GM18526 (cell line): ENCODE measurements at regions not wholly inside any gene's neighbourhood (a gene's known extent, or its start where the extent isn't known, plus 50 kb on each side); places are given as distances from the start of the nearest gene placed in this dataset.

Source experiments
- POLR2A ChIP-seq: IDR thresholded peaks from 3 replicates; pipeline ENCODE4 v1.6.1; 2011; ENCODE audit not compliant: insufficient read length; ENCODE audit errors: extremely low read depth

GRCh38 chr14:71610149-71610548, 322.1 kb upstream of the RGS6 start:
- TF ChIP-seq POLR2A, result no peak

GRCh38 chr14:71610797-71611196, 321.4 kb upstream of the RGS6 start:
- TF ChIP-seq POLR2A, result no peak

GRCh38 chr14:71613168-71613567, 319.1 kb upstream of the RGS6 start:
- no peak for TF ChIP-seq POLR2A

GRCh38 chr14:71616013-71616412, 316.2 kb upstream of the RGS6 start:
- TF ChIP-seq POLR2A, result no peak

DNA sequence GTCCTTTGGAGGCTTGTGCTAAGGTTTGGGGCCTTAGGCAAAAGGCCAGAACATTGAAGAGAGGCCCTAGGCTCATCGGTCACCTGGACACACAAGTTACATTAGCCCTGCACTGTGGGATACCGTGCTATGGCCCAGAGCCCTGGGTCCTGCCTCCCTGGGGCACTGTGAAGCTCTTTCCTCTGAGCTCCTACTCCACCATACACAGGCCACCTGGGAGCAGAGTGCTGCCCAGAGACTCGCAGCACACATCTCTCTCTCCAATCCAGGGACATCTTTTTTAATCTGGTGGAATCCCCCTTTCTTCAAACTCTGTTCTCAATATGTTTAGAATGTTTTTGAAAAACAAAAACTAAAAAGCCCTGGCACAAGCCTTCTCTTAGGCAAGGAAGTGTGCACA, 314.2 kb upstream of the RGS6 start:
- no peak for TF ChIP-seq POLR2A

DNA sequence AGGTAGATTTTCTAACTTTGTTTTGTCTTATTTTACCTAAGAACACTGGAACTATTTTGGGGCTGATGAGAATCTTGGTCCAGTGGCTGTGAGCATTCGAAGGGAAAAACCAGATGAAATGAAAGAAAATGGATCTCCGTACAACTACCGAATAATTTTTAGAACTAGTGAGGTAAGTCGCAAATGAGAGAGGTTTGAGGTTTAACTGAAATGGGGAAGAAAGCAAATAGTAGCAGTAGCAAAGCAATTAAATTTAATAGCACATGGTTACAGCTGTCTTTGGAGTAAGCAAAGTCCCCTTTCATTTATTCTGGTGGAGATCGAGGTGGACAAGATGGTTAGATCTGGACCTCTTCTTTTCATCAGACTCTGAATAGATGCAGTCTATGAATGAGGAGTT, 313.5 kb upstream of the RGS6 start:
- TF ChIP-seq POLR2A, result no peak

GRCh38 chr14:71619472-71619871, 312.8 kb upstream of the RGS6 start:
- no peak for TF ChIP-seq POLR2A

GRCh38 chr14:71620401-71620800, 311.8 kb upstream of the RGS6 start:
- TF ChIP-seq POLR2A, result no peak

GRCh38 chr14:71621276-71621675, 311.0 kb upstream of the RGS6 start:
- TF ChIP-seq POLR2A, result no peak

DNA sequence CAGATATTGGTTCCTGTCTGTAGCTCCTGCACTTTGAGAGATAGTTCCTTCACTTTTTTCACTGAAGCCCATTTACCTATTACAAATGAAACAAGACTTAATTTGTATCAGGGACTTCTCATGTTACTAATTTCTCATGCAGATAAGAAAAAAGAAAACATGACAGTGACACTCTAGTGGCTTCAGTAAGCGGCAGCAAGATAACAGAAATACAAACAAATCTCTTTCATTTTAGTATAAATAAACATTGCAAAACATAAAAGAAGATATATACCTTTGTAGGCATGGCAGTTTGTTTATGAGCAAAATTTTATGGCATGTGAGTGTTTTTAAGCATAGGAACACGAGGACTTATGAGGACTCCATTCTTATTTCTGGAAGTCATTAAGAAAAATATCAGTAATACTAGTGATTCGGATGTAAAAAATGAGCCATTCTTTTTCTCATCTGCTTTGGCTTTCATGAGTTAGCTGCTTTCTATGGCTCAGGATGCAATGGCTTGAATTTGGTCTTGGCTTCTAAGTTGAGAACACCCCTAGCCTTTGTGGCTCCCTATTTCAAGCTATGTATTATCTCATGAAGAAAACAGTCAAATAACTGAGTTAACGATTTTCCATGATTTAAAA, 310.1 kb upstream of the RGS6 start:
- no peak for TF ChIP-seq POLR2A

GRCh38 chr14:71623939-71624338, 308.3 kb upstream of the RGS6 start:
- TF ChIP-seq POLR2A, result no peak

GRCh38 chr14:71625175-71625574, 307.1 kb upstream of the RGS6 start:
- no peak for TF ChIP-seq POLR2A

- no peak for TF ChIP-seq POLR2A
Observed at GRCh38 chr14:71625891-71626701, 306.1 kb upstream of the RGS6 start.

- TF ChIP-seq POLR2A, result no peak
Observed at GRCh38 chr14:71628433-71628832, 303.8 kb upstream of the RGS6 start.

DNA sequence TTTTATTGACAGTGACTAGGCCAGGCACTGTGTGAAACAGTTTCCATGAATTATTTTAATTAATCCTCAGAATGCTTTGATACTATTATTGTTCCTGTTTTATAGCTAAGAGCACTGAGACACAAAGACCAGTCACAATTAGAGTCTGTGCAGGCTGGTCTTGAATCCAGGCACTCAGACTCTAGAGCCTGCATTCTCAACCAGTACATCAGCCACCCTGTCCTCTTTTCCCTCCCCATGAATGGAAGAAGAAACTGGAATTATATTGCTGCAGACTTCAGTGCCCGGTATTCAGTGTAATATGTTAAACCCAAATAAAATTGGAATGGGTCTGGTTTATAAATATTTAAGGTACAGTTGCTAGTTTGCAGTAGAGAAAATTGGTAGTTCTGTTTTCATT, 303.0 kb upstream of the RGS6 start:
- TF ChIP-seq POLR2A, result no peak

- TF ChIP-seq POLR2A, result no peak
Observed at GRCh38 chr14:71629765-71630492, 302.3 kb upstream of the RGS6 start.
